ENCODE measurements at regions not wholly inside any gene's neighbourhood (a gene's known extent, or its start where the extent isn't known, plus 50 kb on each side); places are given as distances from the start of the nearest gene placed in this dataset.

- no peak for DNase-seq
Observed at GRCh38 chr6:105990151-105990550, 96.0 kb upstream of the PRDM1 start.

GRCh38 chr6:105988812-105989577, 97.1 kb upstream of the PRDM1 start:
- DNase-seq, result no peak

DNA sequence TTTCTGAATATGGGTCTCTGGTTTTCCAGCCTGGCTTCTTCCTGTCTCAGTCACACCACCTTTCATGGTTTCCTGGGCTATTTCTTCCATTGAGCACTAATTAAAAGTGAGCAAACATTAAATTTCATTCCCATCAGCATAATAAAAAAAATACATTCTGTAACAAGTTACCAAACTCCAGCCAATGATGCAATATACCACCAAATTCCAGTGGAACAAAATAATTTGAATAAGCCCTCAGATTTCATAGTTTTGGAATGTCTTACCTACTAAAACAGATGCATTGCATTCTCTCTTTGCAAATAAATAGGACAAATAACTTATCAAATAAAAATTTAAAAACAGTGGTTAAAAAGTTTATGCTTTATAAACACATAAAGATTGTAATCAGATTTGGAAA, 97.8 kb upstream of the PRDM1 start:
- no peak for DNase-seq

DNA sequence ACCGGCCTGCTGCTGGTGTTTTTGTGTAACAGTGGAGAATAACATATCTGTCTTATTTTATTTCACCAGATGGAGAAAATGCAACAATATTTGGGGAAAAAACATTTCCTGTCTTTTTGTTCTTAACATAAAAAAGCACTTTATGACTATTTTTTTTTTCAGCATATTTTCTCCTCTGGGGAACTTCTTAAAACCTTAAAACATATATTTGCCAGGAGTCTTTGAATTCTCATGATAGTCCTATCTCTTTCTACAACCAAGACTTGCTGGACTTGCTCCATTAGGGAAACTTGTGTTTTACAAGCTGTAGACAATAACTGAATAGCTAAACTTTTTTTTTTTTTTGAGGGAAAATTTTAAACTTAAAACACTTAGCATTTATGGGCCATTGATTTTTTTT, 98.6 kb upstream of the PRDM1 start:
- no peak for DNase-seq

- no peak for DNase-seq
Observed at GRCh38 chr6:105986998-105987397, 99.1 kb upstream of the PRDM1 start.

DNA sequence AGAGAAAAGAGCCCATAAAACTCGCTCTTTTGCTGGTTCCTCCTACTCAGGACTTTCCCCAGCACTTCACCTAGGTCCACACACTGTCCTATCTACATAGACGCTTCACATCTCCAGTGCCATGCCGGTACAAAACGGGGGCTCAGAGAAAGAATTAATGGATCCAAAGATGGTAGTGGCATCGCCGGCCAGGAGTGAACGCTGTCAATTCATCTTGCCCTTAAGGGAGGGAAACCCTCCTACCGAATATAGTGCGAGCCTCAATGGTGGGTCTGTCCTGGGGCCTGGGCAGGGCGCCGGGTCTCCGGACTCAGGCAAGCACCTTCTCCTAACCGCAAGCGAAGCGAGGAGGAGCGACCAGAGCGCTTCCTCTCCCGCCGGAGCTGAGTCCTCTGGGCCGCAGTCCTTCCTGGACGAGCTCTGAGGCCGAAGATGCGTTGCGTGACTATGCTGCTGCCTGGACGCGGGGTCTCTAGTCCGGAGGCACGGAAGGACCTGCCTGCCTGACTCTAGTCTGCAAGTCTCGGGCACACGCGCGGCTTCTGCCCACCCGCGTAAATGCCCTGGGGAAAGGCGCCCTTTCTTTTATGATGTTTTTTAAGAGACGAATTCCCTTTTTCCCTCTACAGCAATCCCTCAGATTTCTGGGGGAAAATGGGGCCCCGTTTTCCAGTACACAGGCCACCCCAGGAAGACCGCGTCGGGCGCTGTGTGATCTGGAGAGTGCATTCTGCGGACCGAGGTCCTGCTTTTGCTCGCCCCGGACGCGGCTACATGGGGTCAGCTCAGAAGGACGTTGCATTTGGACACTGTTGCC, 100.1 kb upstream of the PRDM1 start:
- DNase-seq, result no peak

- DNase-seq, result no peak
Observed at GRCh38 chr6:105985098-105985815, 100.9 kb upstream of the PRDM1 start.

GRCh38 chr6:105983763-105984162, 102.4 kb upstream of the PRDM1 start:
- DNase-seq, result no peak

- DNase-seq, result no peak
Observed at GRCh38 chr6:105982761-105983540, 103.2 kb upstream of the PRDM1 start.

- DNase-seq, result no peak
Observed at GRCh38 chr6:105981888-105982358, 104.2 kb upstream of the PRDM1 start.

DNA sequence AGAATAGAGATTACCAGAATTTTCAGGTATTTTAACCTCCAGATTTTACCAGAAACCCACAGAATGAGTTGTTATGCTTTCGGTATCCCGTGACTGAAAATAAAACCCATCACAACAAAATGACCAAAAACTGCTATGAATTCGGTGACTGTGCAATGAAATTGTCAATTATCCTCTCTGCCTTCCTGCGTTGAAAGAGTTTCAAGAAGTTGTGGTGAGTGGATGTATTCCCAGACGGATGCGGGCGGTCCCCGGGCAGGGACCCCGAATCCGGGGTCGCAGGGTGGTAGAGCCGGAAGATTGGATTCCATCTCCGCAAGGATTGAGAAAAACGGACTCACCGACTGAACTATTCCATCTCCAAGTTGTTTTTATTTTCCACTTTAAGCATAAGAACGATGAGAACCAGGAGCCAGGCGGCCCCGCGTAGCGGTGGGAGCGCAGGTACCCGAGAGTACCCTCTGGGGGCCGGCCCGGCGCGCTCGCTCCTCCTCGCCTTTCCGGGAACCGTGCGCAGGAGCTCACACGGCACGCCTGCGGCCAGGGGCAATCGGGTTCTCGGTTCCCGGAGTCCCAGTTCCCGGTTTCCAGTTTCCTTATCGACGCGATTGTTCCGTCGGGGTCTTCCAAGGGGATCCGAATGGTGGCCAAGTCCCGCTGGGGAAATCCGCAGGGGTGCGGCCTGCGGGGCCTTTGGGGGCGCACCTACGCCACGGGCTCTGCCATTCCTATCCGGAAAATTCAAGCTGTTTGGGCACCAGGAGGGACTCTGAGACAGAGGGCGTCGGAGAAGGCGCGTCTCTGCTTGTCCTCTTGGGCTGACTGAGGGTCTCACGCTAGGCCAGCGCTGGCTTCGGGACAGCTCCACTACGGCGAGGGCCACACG, 104.9 kb upstream of the PRDM1 start:
- DNase-seq, result no peak

DNA sequence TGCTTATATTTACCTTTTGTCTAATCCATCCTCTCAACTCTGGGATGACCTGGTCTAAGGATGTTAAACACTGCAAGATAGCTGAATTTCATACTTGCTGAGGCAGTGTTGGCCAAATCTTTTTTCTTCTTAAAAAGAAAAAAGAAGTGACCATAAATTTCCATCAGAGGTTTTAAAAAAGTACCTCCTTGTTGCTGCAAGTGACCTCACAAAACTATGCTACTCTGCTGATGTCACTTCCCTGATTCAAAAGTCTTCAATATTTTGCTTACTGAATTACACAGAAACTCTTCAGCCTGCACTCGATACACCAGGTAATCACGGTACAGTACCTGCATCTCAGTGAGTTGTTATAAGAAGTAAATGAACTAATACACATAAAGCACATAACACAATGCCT, 107.2 kb upstream of the PRDM1 start:
- no peak for DNase-seq

- no peak for DNase-seq
Observed at GRCh38 chr6:105977934-105978504, 108.1 kb upstream of the PRDM1 start.

DNA sequence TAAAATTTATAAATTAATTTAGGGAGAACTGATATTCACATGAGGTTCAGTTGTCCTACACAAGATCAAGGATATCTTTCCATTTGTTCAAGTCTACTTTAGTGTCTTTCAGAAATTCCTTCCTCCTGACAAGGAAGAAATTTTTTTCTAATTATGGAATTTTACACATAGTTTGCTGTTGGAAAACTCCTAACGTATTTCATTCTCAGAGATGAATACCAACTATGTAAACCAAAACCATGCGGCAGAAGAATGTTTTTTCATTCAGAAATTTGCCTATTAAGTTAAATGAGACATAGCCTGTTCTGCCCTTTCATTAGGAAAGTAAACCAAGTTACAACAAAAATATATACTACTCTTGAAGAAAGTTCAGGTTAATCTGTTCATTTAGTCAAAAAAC, 111.2 kb upstream of the PRDM1 start:
- no peak for DNase-seq

- no peak for DNase-seq
Observed at GRCh38 chr6:105972440-105972839, 113.7 kb upstream of the PRDM1 start.

GRCh38 chr6:105968603-105969333, 117.4 kb upstream of the PRDM1 start:
- DNase-seq, result no peak

DNA sequence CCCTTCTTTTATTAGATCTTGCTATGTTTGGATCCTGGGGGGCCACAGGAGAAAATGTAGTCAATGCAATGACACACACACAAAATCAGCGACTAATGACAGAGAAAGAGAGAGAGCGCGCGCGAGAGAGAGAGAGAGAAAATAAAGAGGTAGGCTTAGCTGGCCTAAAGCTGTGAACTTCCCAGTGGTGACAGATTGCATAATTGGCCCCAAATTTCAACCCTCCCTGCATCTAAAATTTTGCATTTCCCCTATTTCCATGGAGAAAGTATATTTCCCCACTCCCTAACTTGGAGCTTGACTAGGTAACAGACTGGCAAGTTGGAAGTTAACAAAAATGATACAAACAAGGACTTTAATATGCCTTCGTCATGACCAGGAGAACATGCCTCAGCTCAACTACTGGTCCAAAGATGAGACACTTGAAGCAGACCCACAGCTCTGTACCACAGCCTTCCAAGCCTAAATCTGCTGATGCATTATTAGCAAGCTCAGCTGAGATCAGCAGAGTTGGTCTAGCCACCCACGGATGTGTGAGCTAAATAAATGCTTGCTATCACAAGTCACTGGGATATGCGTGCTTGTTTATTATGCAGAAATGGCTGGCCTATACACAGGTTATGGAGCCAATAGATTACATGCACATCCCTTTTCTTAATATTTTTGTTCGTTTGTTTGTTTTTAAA, 118.1 kb upstream of the PRDM1 start:
- DNase-seq, result no peak

GRCh38 chr6:105966481-105966880, 119.7 kb upstream of the PRDM1 start:
- no peak for DNase-seq

GRCh38 chr6:105964979-105965760, 121.0 kb upstream of the PRDM1 start:
- no peak for DNase-seq
